VCaP (cell line): ENCODE measurements at regions not wholly inside any gene's neighbourhood (a gene's known extent, or its start where the extent isn't known, plus 50 kb on each side); places are given as distances from the start of the nearest gene placed in this dataset.

ENCODE experiments used
- H3K27ac ChIP-seq: fragments of 450-650 bp; 2 replicates; pipeline ENCODE4 v1.5.1; 2017
- CTCF ChIP-seq: fragments of 450-650 bp; conservative IDR thresholded peaks from 2 replicates; pipeline ENCODE4 v1.5.1; 2017; ENCODE audit warnings: mild to moderate bottlenecking, moderate library complexity

GRCh38 chr9:126095546-126096190 is 231.0 kb upstream of the MVB12B start:
- TF ChIP-seq CTCF, result no peak
- no peak overlapping the region for H3K27ac ChIP-seq

- no peak overlapping the region for H3K27ac ChIP-seq
- no peak for TF ChIP-seq CTCF
Observed at GRCh38 chr9:126096340-126096739, 230.3 kb upstream of the MVB12B start.

GRCh38 chr9:126097679-126098078 is 228.9 kb upstream of the MVB12B start:
- TF ChIP-seq CTCF, result no peak
- no peak overlapping the region for H3K27ac ChIP-seq

GRCh38 chr9:126106404-126106803 is 220.2 kb upstream of the MVB12B start:
- no peak for TF ChIP-seq CTCF
- H3K27ac ChIP-seq, result no peak overlapping the region

- no peak overlapping the region for H3K27ac ChIP-seq
- TF ChIP-seq CTCF, result no peak
Observed at GRCh38 chr9:126107693-126108092, 218.9 kb upstream of the MVB12B start.

GRCh38 chr9:126108240-126108639 is 218.4 kb upstream of the MVB12B start:
- H3K27ac ChIP-seq, result no peak overlapping the region
- TF ChIP-seq CTCF, result no peak

GRCh38 chr9:126109575-126109974 is 217.1 kb upstream of the MVB12B start:
- TF ChIP-seq CTCF, result no peak
- H3K27ac ChIP-seq, result no peak overlapping the region

- H3K27ac ChIP-seq, result no peak overlapping the region
- TF ChIP-seq CTCF, result no peak
Observed at GRCh38 chr9:126111556-126111955, 215.1 kb upstream of the MVB12B start.
